ENCODE measurements at regions not wholly inside any gene's neighbourhood (a gene's known extent, or its start where the extent isn't known, plus 50 kb on each side); places are given as distances from the start of the nearest gene placed in this dataset.

- no peaks in the 10 kb centered on the region for H3K4me1 ChIP-seq (ENCODE audit: low read depth, poor library complexity, severe bottlenecking)
- TF ChIP-seq CTCF (conservative IDR thresholded peaks at IDR 0.05; ENCODE audit: low read depth, low read length) = no peak
- H3K9ac ChIP-seq = no peak overlapping the region
- H4K20me1 ChIP-seq (ENCODE audit: insufficient read depth) = no peaks in the 10 kb centered on the region
- H2AFZ ChIP-seq (ENCODE audit: low read depth) = no peak overlapping the region
- no peaks in the 10 kb centered on the region for H3K36me3 ChIP-seq (ENCODE audit: insufficient read depth)
- H3K4me3 ChIP-seq (IDR thresholded peaks at IDR 0.05; ENCODE audit: insufficient read depth, low read depth, low read length) = no peak overlapping the region
- H3K27me3 ChIP-seq (ENCODE audit: insufficient read depth, low read depth) = no peaks in the 10 kb centered on the region
- no peak overlapping the region for H3K27ac ChIP-seq
- H3K4me2 ChIP-seq = no peak overlapping the region
- no peaks in the 10 kb centered on the region for H3K79me2 ChIP-seq (ENCODE audit: insufficient read depth, low read depth)
Measured at GRCh38 chr6:62570372-62570771, 284.3 kb upstream of the KHDRBS2 start.

GRCh38 chr6:62541502-62541901 is 255.5 kb upstream of the KHDRBS2 start:
- no peak for TF ChIP-seq CTCF (conservative IDR thresholded peaks at IDR 0.05; ENCODE audit: low read depth, low read length)

GRCh38 chr6:62530985-62531384 is 245.0 kb upstream of the KHDRBS2 start:
- Histone ChIP-seq H3K9ac (no peak overlapping the region), H3K27ac (no peak overlapping the region), H4K20me1 (ENCODE audit: insufficient read depth) (no peaks in the 10 kb centered on the region), H3K79me2 (ENCODE audit: insufficient read depth, low read depth) (no peaks in the 10 kb centered on the region), H3K4me1 (ENCODE audit: low read depth, poor library complexity, severe bottlenecking) (no peaks in the 10 kb centered on the region), H2AFZ (ENCODE audit: low read depth) (no peak overlapping the region), H3K4me3 (IDR thresholded peaks at IDR 0.05; ENCODE audit: insufficient read depth, low read depth, low read length) (no peak overlapping the region), H3K4me2 (no peak overlapping the region), H3K36me3 (ENCODE audit: insufficient read depth) (no peaks in the 10 kb centered on the region), H3K27me3 (ENCODE audit: insufficient read depth, low read depth) (no peaks in the 10 kb centered on the region)
- no peak for TF ChIP-seq CTCF (conservative IDR thresholded peaks at IDR 0.05; ENCODE audit: low read depth, low read length)

More at GRCh38 chr6:62541502-62541901, 255.5 kb upstream of the KHDRBS2 start:
- no peaks in the 10 kb centered on the region for H3K79me2 ChIP-seq (ENCODE audit: insufficient read depth, low read depth)
- H3K4me2 ChIP-seq = no peak overlapping the region
- H3K27ac ChIP-seq = no peak overlapping the region
- H3K36me3 ChIP-seq (ENCODE audit: insufficient read depth) = no peaks in the 10 kb centered on the region
- no peak overlapping the region for H3K4me3 ChIP-seq (IDR thresholded peaks at IDR 0.05; ENCODE audit: insufficient read depth, low read depth, low read length)
- no peaks in the 10 kb centered on the region for H4K20me1 ChIP-seq (ENCODE audit: insufficient read depth)
- peaks cover 7% of the 10 kb centered on the region for H3K4me1 ChIP-seq (ENCODE audit: low read depth, poor library complexity, severe bottlenecking)
- H3K9ac ChIP-seq = no peak overlapping the region
- H2AFZ ChIP-seq (ENCODE audit: low read depth) = no peak overlapping the region
- no peaks in the 10 kb centered on the region for H3K27me3 ChIP-seq (ENCODE audit: insufficient read depth, low read depth)

- Histone ChIP-seq H3K4me1 (ENCODE audit: low read depth, poor library complexity, severe bottlenecking) (no peaks in the 10 kb centered on the region), H2AFZ (ENCODE audit: low read depth) (no peak overlapping the region), H3K36me3 (ENCODE audit: insufficient read depth) (no peaks in the 10 kb centered on the region), H3K9ac (no peak overlapping the region), H3K4me3 (IDR thresholded peaks at IDR 0.05; ENCODE audit: insufficient read depth, low read depth, low read length) (no peak overlapping the region), H3K27ac (no peak overlapping the region), H3K79me2 (ENCODE audit: insufficient read depth, low read depth) (no peaks in the 10 kb centered on the region), H3K4me2 (no peak overlapping the region), H4K20me1 (ENCODE audit: insufficient read depth) (no peaks in the 10 kb centered on the region), H3K27me3 (ENCODE audit: insufficient read depth, low read depth) (no peaks in the 10 kb centered on the region)
- TF ChIP-seq CTCF (conservative IDR thresholded peaks at IDR 0.05; ENCODE audit: low read depth, low read length) = no peak
Measured at GRCh38 chr6:62528894-62529526, 243.0 kb upstream of the KHDRBS2 start.
